ENCODE measurements at regions not wholly inside any gene's neighbourhood (a gene's known extent, or its start where the extent isn't known, plus 50 kb on each side); places are given as distances from the start of the nearest gene placed in this dataset.

- TF ChIP-seq CTCF (IDR thresholded peaks at IDR 0.05) (no peak), POLR2A (IDR thresholded peaks at IDR 0.05) (no peak)
These were observed 352.4 kb downstream of the GRIA2 start for GRCh38 chr4:157572951-157573350.
